Heart right ventricle (tissue), 16 donors: ENCODE measurements at regions not wholly inside any gene's neighbourhood (a gene's known extent, or its start where the extent isn't known, plus 50 kb on each side); places are given as distances from the start of the nearest gene placed in this dataset.

Experiments used
- ATAC-seq, 8 donors: fragments of 200-7000 bp; cut with Tn5 transposase; one replicate each; pipeline ENCODE4 v1.9.1; 2020; ENCODE audit warnings: mild to moderate bottlenecking in 8 of 8, moderate library complexity in 8 of 8, moderate number of reproducible peaks in 1 of 8
- DNase-seq, 2 donors: peaks; one replicate each; pipeline ENCODE4 v3.0.0-alpha.2; 2020
- H3K27ac ChIP-seq, 10 donors: fragments of 200-600 bp; sonication (generic) in 2 of 10; one replicate each; pipeline versions ENCODE4 v1.5.0 to v1.8.0; 2020 to 2022; ENCODE audit warnings: mild to moderate bottlenecking in 3 of 10
- H3K27me3 ChIP-seq, 7 donors: fragments of 200-600 bp; one replicate each; pipeline ENCODE4 v1.8.0; 2021 to 2022; ENCODE audit warnings: mild to moderate bottlenecking in 2 of 7
- H3K36me3 ChIP-seq, 9 donors: fragments of 200-600 bp; sonication (generic) in 1 of 9; one replicate each; pipeline versions ENCODE4 v1.5.0 to v1.8.0; 2020 to 2022; ENCODE audit warnings: mild to moderate bottlenecking in 2 of 9
- H3K4me1 ChIP-seq, 9 donors: fragments of 200-600 bp; sonication (generic) in 1 of 9; one replicate each; pipeline versions ENCODE4 v1.5.0 to v1.8.0; 2020 to 2022; ENCODE audit warnings: mild to moderate bottlenecking in 4 of 9
- H3K4me3 ChIP-seq, 10 donors: fragments of 200-600 bp; sonication (generic) in 2 of 10; one replicate each; pipeline versions ENCODE4 v1.5.0 to v1.8.0; 2020 to 2022; ENCODE audit warnings: mild to moderate bottlenecking in 7 of 10, moderate library complexity in 2 of 10
- H3K9me3 ChIP-seq, 11 donors: fragments of 200-600 bp in 10 of 11; sonication (generic) in 2 of 11; one replicate each; pipeline versions ENCODE4 v1.5.0 to v1.8.0; 2013 to 2022; ENCODE audit warnings: mild to moderate bottlenecking in 2 of 11, control low read depth in 1 of 11, moderate library complexity in 1 of 11
- CTCF ChIP-seq, 9 donors: fragments of 200-600 bp; sonication (generic) in 2 of 9; IDR thresholded peaks; one replicate each; pipeline versions ENCODE4 v1.5.0 to v1.8.0; 2021 to 2022; ENCODE audit warnings: antibody characterized with exemption in 9 of 9, mild to moderate bottlenecking in 5 of 9, moderate library complexity in 1 of 9
- WGBS, 2 donors: extraction: QIAGEN DNeasy Blood & Tissue Kit; methylation state at CpG; one replicate each; pipeline ENCODE4 v1.1.7; 2013; ENCODE audit warnings: inconsistent platforms in 1 of 2; 5-methylcytosine and 5-hydroxymethylcytosine counted together
- intact Hi-C, 10 donors: fragments of 100-400 bp; cut with DNase I; formaldehyde crosslinking; loops; one replicate each; pipeline versions ENCODE4 v1.11.1 to v1.14.2; 2022
- donor health status: Arrhythmogenic right ventricular cardiomyopathy.
- donor health status: ischemic (EF 13 %, LVEDD 7.1; RV severe dilation, severe dysfunction).
- donor health status: healthy with polysubstance abuse.
- donor health status: DM: no; HTN: yes; CAD: no.
- donor health status: DM: no; HTN: no; CAD: no.
- donor health status: ischemic (EF 25% LVEDD 6.9; RV normal size, moderate dysfunction).
- donor health status: ischemic (EF 25% LVEDD 5.7; RV mildly dilated, moderate dysfunction).
- donor health status: healthy.
- donor health status: DM: yes; HTN: yes; CAD: no.
- donor health status: Ischemic cardiomyopathy.
- donor health status: ischemic (EF 35%, LVEDD 5.7; RV mildly dilated, moderate dysfunction).
- donor health status: nonischemic (EF 11% LVEDD 7.7; RV severe dilation, severe dysfunction).
- donor health status: DM: yes; HTN: yes; CAD: no.
- donor health status: PGD.
- donor health status: ischemic (EF 29% LVEDD 5.4; RV normal size, mild dysfunction).
- donor health status: nonischemic (EF 23%, LVEDD 6.1; RV moderate dilation, normal function).

GRCh38 chrX:13917507-13917906, 100.6 kb upstream of the GPM6B start:
- Histone ChIP-seq H3K9me3 (no peaks in the 10 kb centered on the region), H3K27ac (no peak overlapping the region), H3K27me3 (peaks cover 0 to 39% (median 0%) of the 10 kb centered on the region in 7 donors), H3K4me1 (no peaks in the 10 kb centered on the region), H3K36me3 (no peaks in the 10 kb centered on the region), H3K4me3 (no peak overlapping the region)
- ATAC-seq (no peak), DNase-seq (no peak)
- intact Hi-C loops: no loop called here
- 79 to 91% methylated on average over 2 of the region's 2 CpGs for WGBS, 2 donors
- no peak for TF ChIP-seq CTCF (IDR thresholded peaks at IDR 0.05)

- H3K27me3 ChIP-seq: peaks cover 0 to 31% (median 0%) of the 10 kb centered on the region in 7 donors
- 37 to 55% methylated on average over 1 of the region's 1 CpG for WGBS, 2 donors
- no peaks in the 10 kb centered on the region for H3K9me3 ChIP-seq
- H3K27ac ChIP-seq: no peak overlapping the region
- intact Hi-C loops: no loop called here
- no peak for TF ChIP-seq CTCF (IDR thresholded peaks at IDR 0.05)
- DNase-seq: no peak
- no peak overlapping the region for H3K4me3 ChIP-seq
- no peaks in the 10 kb centered on the region for H3K4me1 ChIP-seq
- ATAC-seq: no peak
- H3K36me3 ChIP-seq: no peaks in the 10 kb centered on the region
These were observed 94.7 kb upstream of the GPM6B start for GRCh38 chrX:13911586-13911985.

- no peak overlapping the region for H3K4me3 ChIP-seq
- ATAC-seq (no peak), DNase-seq (no peak)
- intact Hi-C loops: loop anchor here in 1 of 10 donors (10.0 kb wide), 1 partner anchor 119 kb away; the partner anchor contains the start of gene GEMIN8
- H3K36me3 ChIP-seq: no peaks in the 10 kb centered on the region
- TF ChIP-seq CTCF (IDR thresholded peaks at IDR 0.05): no peak
- WGBS, 2 donors: 18 to 24% methylated on average over 1 of the region's 1 CpG
- no peaks in the 10 kb centered on the region for H3K4me1 ChIP-seq
- H3K27ac ChIP-seq: no peak overlapping the region
- peaks cover 0 to 16% (median 0%) of the 10 kb centered on the region in 7 donors for H3K27me3 ChIP-seq
- no peaks in the 10 kb centered on the region for H3K9me3 ChIP-seq
These were observed 89.2 kb upstream of the GPM6B start for GRCh38 chrX:13906093-13906492.

- ATAC-seq (no peak), DNase-seq (no peak)
- WGBS, 2 donors: 72 to 73% methylated on average over 8 of the region's 8 CpGs
- Histone ChIP-seq H3K4me3 (no peak overlapping the region), H3K4me1 (no peaks in the 10 kb centered on the region), H3K9me3 (no peaks in the 10 kb centered on the region), H3K27me3 (peaks cover 0 to 11% (median 0%) of the 10 kb centered on the region in 7 donors), H3K27ac (no peak overlapping the region), H3K36me3 (no peaks in the 10 kb centered on the region)
- intact Hi-C loops: loop anchor here in 2 of 10 donors (5.0 to 10.0 kb wide), 2 partner anchors 121 to 124 kb away; partner anchors contain the start of gene GEMIN8 (in 2 of the 2)
- no peak for TF ChIP-seq CTCF (IDR thresholded peaks at IDR 0.05)
These were observed 86.5 kb upstream of the GPM6B start for GRCh38 chrX:13903405-13903804.
